Smooth muscle cell (in vitro differentiated cells): ENCODE measurements at regions not wholly inside any gene's neighbourhood (a gene's known extent, or its start where the extent isn't known, plus 50 kb on each side); places are given as distances from the start of the nearest gene placed in this dataset.

Experiments used
- DNase-seq: peaks from one replicate; lab custom pipeline; 2025; ENCODE audit not compliant: unreplicated experiment; lab: John Stamatoyannopoulos, UW
- H2AFZ ChIP-seq: fragments of 200-600 bp; sonication (generic); 2 replicates; pipeline ENCODE4 v1.6.0; 2016; ENCODE audit warnings: antibody characterized with exemption, low read depth, mild to moderate bottlenecking
- H3F3A ChIP-seq: fragments of 200-600 bp; sonication (generic); 2 replicates; pipeline ENCODE4 v1.6.0; 2017; ENCODE audit warnings: antibody characterized with exemption, low read depth
- H3K27ac ChIP-seq: fragments of 200-600 bp; sonication (generic); 2 replicates; pipeline ENCODE4 v1.5.1; 2016; ENCODE audit warnings: low read depth, mild to moderate bottlenecking
- H3K27me3 ChIP-seq: fragments of 200-600 bp; sonication (generic); 2 replicates; pipeline ENCODE4 v1.6.1; 2016; ENCODE audit warnings: low read depth, mild to moderate bottlenecking
- H3K36me3 ChIP-seq: fragments of 200-600 bp; sonication (generic); 2 replicates; pipeline ENCODE4 v1.5.1; 2016; ENCODE audit warnings: low read depth
- H3K4me1 ChIP-seq: fragments of 200-600 bp; sonication (generic); 2 replicates; pipeline ENCODE4 v1.5.1; 2016; ENCODE audit warnings: low read depth
- H3K4me2 ChIP-seq: fragments of 200-600 bp; sonication (generic); 2 replicates; pipeline ENCODE4 v1.6.0; 2016; ENCODE audit warnings: mild to moderate bottlenecking
- H3K4me3 ChIP-seq: fragments of 200-600 bp; sonication (generic); 2 replicates; pipeline ENCODE4 v1.5.1; 2016; ENCODE audit warnings: mild to moderate bottlenecking
- H3K79me2 ChIP-seq: fragments of 200-600 bp; sonication (generic); 2 replicates; pipeline ENCODE4 v1.6.0; 2016; ENCODE audit warnings: low read depth, mild to moderate bottlenecking
- H3K9ac ChIP-seq: fragments of 200-600 bp; sonication (generic); 2 replicates; pipeline ENCODE4 v1.6.0; 2016; ENCODE audit warnings: low read depth
- H3K9me3 ChIP-seq: fragments of 200-600 bp; sonication (generic); replicated peaks from 2 replicates; pipeline ENCODE4 v1.5.1; 2016; ENCODE audit warnings: low read depth
- H4K20me1 ChIP-seq: fragments of 200-600 bp; sonication (generic); 2 replicates; pipeline ENCODE4 v1.6.0; 2016; ENCODE audit warnings: low read depth
- CTCF ChIP-seq: fragments of 200-600 bp; sonication (generic); IDR thresholded peaks from 2 replicates; pipeline ENCODE4 v1.5.1; 2017; ENCODE audit warnings: borderline replicate concordance, mild to moderate bottlenecking, antibody characterized with exemption; ENCODE audit not compliant: insufficient read depth, poor library complexity, severe bottlenecking
- WGBS: methylation state at CpG from one replicate; pipeline ENCODE4 v1.1.7; 2016; ENCODE audit warnings: low lambda C conversion rate; 5-methylcytosine and 5-hydroxymethylcytosine counted together

- peaks cover 32% of the 10 kb centered on the region for H3K4me1 ChIP-seq
- H3K4me3 ChIP-seq = no peak overlapping the region
- no peaks in the 10 kb centered on the region for H3K9me3 ChIP-seq
- DNase-seq = no peak
- H3K27ac ChIP-seq = peak overlapping the region; percentile 99
- WGBS = 68% methylated on average over 7 of the region's 7 CpGs
- H3K9ac ChIP-seq = peak overlapping the region; percentile 96
- H4K20me1 ChIP-seq = no peaks in the 10 kb centered on the region
- peaks cover 27% of the 10 kb centered on the region for H3F3A ChIP-seq
- no peak overlapping the region for H2AFZ ChIP-seq
- H3K4me2 ChIP-seq = peak overlapping the region; percentile 53
- no peaks in the 10 kb centered on the region for H3K79me2 ChIP-seq
- no peak for TF ChIP-seq CTCF
- H3K36me3 ChIP-seq = no peaks in the 10 kb centered on the region
- H3K27me3 ChIP-seq = no peaks in the 10 kb centered on the region
Measured at GRCh38 chr2:106956416-106956815, 70.4 kb upstream of the ST6GAL2 start.

- Histone ChIP-seq H3K79me2 (no peaks in the 10 kb centered on the region), H3K9ac (peak overlapping the region; percentile 96), H3K27me3 (no peaks in the 10 kb centered on the region), H3K9me3 (no peaks in the 10 kb centered on the region), H3K4me3 (no peak overlapping the region), H4K20me1 (no peaks in the 10 kb centered on the region), H3K27ac (peak overlapping the region; percentile 99), H3K4me2 (peak overlapping the region; percentile 53), H2AFZ (no peak overlapping the region), H3K36me3 (no peaks in the 10 kb centered on the region), H3F3A (peaks cover 32% of the 10 kb centered on the region), H3K4me1 (peaks cover 32% of the 10 kb centered on the region)
- no peak for TF ChIP-seq CTCF
- 10% methylated on average over 3 of the region's 3 CpGs for WGBS
- no peak for DNase-seq
Measured at GRCh38 chr2:106956879-106957278, 70.9 kb upstream of the ST6GAL2 start.

GRCh38 chr2:106959975-106960682 lies 74.2 kb upstream of the ST6GAL2 start:
- Histone ChIP-seq H3K27me3 (no peaks in the 10 kb centered on the region), H3K36me3 (no peaks in the 10 kb centered on the region), H3F3A (peaks cover 31% of the 10 kb centered on the region), H3K4me1 (peaks cover 20% of the 10 kb centered on the region), H3K9ac (peak overlapping the region; percentile 55), H3K4me3 (no peak overlapping the region), H4K20me1 (no peaks in the 10 kb centered on the region), H2AFZ (no peak overlapping the region), H3K27ac (peak overlapping the region; percentile 99), H3K9me3 (no peaks in the 10 kb centered on the region), H3K79me2 (no peaks in the 10 kb centered on the region), H3K4me2 (no peak overlapping the region)
- DNase-seq = no peak
- 30% methylated on average over 1 of the region's 1 CpG for WGBS
- TF ChIP-seq CTCF = no peak

- WGBS = 6% methylated on average over 5 of the region's 5 CpGs
- no peak for TF ChIP-seq CTCF
Measured at GRCh38 chr2:106960683-106961161, 74.8 kb upstream of the ST6GAL2 start.

More at GRCh38 chr2:106960683-106961161, 74.8 kb upstream of the ST6GAL2 start:
- no peak for DNase-seq
- peaks cover 20% of the 10 kb centered on the region for H3K4me1 ChIP-seq
- no peaks in the 10 kb centered on the region for H3K9me3 ChIP-seq
- peak overlapping the region; percentile 55 for H3K9ac ChIP-seq
- no peaks in the 10 kb centered on the region for H4K20me1 ChIP-seq
- no peak overlapping the region for H2AFZ ChIP-seq
- no peaks in the 10 kb centered on the region for H3K36me3 ChIP-seq
- H3K27me3 ChIP-seq = no peaks in the 10 kb centered on the region
- no peaks in the 10 kb centered on the region for H3K79me2 ChIP-seq
- H3K4me2 ChIP-seq = no peak overlapping the region
- H3K4me3 ChIP-seq = no peak overlapping the region
- peaks cover 30% of the 10 kb centered on the region for H3F3A ChIP-seq
- H3K27ac ChIP-seq = peak overlapping the region; percentile 99
